SH-SY5Y (cell line): ENCODE measurements at regions not wholly inside any gene's neighbourhood (a gene's known extent, or its start where the extent isn't known, plus 50 kb on each side); places are given as distances from the start of the nearest gene placed in this dataset.

ENCODE experiments used
- GATA2 ChIP-seq: IDR thresholded peaks from 2 replicates; pipeline ENCODE4 v1.6.1; 2011; ENCODE audit warnings: mild to moderate bottlenecking, low read depth, low read length
- GATA3 ChIP-seq: IDR thresholded peaks from 2 replicates; pipeline ENCODE4 v1.6.1; 2011; ENCODE audit warnings: low read depth, mild to moderate bottlenecking, low read length, moderate library complexity

GRCh38 chr6:141634269-141634668 is 498.5 kb upstream of the GJE1 start:
- TF ChIP-seq GATA2, result no peak
- TF ChIP-seq GATA3, result no peak
